GM23338 (cell line): ENCODE measurements at regions not wholly inside any gene's neighbourhood (a gene's known extent, or its start where the extent isn't known, plus 50 kb on each side); places are given as distances from the start of the nearest gene placed in this dataset.

Source experiments
- ATAC-seq: fragments of 200-7000 bp; cut with Tn5 transposase; 3 replicates; pipeline ENCODE4 v1.9.1; 2020
- DNase-seq: peaks from one replicate; pipeline ENCODE4 v3.0.0-alpha.2; 2015; ENCODE audit warnings: low spot score
- H2AFZ ChIP-seq: fragments of 200-600 bp; sonication (generic); 2 replicates; pipeline ENCODE4 v1.8.0; 2016; ENCODE audit warnings: antibody characterized with exemption, mild to moderate bottlenecking, moderate library complexity
- H3F3A ChIP-seq: fragments of 200-600 bp; sonication (generic); replicated peaks from 2 replicates; pipeline ENCODE4 v1.8.0; 2017; ENCODE audit warnings: antibody characterized with exemption, mixed run types, low read depth
- H3K27ac ChIP-seq: fragments of 200-600 bp; sonication (generic); 2 replicates; pipeline ENCODE4 v1.6.1; 2016; ENCODE audit warnings: low read depth
- H3K27me3 ChIP-seq: fragments of 200-600 bp; sonication (generic); 2 replicates; pipeline ENCODE4 v1.8.0; 2016; ENCODE audit warnings: mild to moderate bottlenecking, mixed run types, moderate library complexity; ENCODE audit not compliant: insufficient read depth
- H3K36me3 ChIP-seq: fragments of 200-600 bp; sonication (generic); 2 replicates; pipeline ENCODE4 v1.8.0; 2016; ENCODE audit warnings: mild to moderate bottlenecking; ENCODE audit not compliant: insufficient read depth
- H3K4me1 ChIP-seq: fragments of 200-600 bp; sonication (generic); 2 replicates; pipeline ENCODE4 v1.8.0; 2016; ENCODE audit warnings: mild to moderate bottlenecking, moderate library complexity; ENCODE audit not compliant: insufficient read depth
- H3K4me2 ChIP-seq: fragments of 200-600 bp; sonication (generic); 2 replicates; pipeline ENCODE4 v1.7.1; 2017; ENCODE audit warnings: mixed run types
- H3K4me3 ChIP-seq: fragments of 200-600 bp; sonication (generic); 2 replicates; pipeline ENCODE4 v1.6.1; 2016; ENCODE audit warnings: mixed run types
- H3K79me2 ChIP-seq: fragments of 200-600 bp; sonication (generic); replicated peaks from 2 replicates; pipeline ENCODE4 v1.8.0; 2017; ENCODE audit warnings: mild to moderate bottlenecking; ENCODE audit not compliant: insufficient read depth
- H3K9me2 ChIP-seq: fragments of 200-600 bp; sonication (generic); 2 replicates; pipeline ENCODE4 v1.8.0; 2017; ENCODE audit not compliant: insufficient read depth
- H4K20me1 ChIP-seq: fragments of 200-600 bp; sonication (generic); replicated peaks from 2 replicates; pipeline ENCODE4 v1.8.0; 2017; ENCODE audit warnings: mild to moderate bottlenecking; ENCODE audit not compliant: insufficient read depth
- H3K27ac Mint-ChIP-seq: 2 replicates; pipeline ENCODE4 v1.8.0; 2020; ENCODE audit warnings: inconsistent platforms, mild to moderate bottlenecking, moderate library complexity, mixed read lengths
- H3K27me3 Mint-ChIP-seq: 3 replicates; pipeline ENCODE4 v1.8.0; 2022; ENCODE audit warnings: low read depth, mild to moderate bottlenecking, moderate library complexity, mixed read lengths, inconsistent platforms; ENCODE audit not compliant: insufficient read depth, poor library complexity
- H3K36me3 Mint-ChIP-seq: 3 replicates; pipeline ENCODE4 v1.8.0; 2021; ENCODE audit warnings: low read depth, mild to moderate bottlenecking, inconsistent platforms, moderate library complexity, mixed read lengths
- H3K4me1 Mint-ChIP-seq: 3 replicates; pipeline ENCODE4 v1.8.0; 2020; ENCODE audit warnings: mild to moderate bottlenecking, inconsistent platforms, mixed read lengths
- H3K4me3 Mint-ChIP-seq: 3 replicates; pipeline ENCODE4 v1.8.0; 2021; ENCODE audit warnings: moderate library complexity, mild to moderate bottlenecking, inconsistent platforms, mixed read lengths
- H3K9me3 Mint-ChIP-seq: 3 replicates; pipeline ENCODE4 v1.8.0; 2020; ENCODE audit warnings: moderate library complexity, mild to moderate bottlenecking, inconsistent platforms, mixed read lengths
- CREB1 ChIP-seq: fragments of 250-450 bp; sonication (Bioruptor Pico); IDR thresholded peaks from 2 replicates; pipeline ENCODE4 v1.5.0; 2020; ENCODE audit warnings: low read depth, mild to moderate bottlenecking, moderate library complexity
- CTCF ChIP-seq, 2 experiments: fragments of 200-600 bp in 1 of 2; sonication (generic) in 1 of 2; conservative IDR thresholded peaks; 2 replicates each; pipeline versions ENCODE4 v1.5.1 to v1.6.1; 2016 to 2017; ENCODE audit warnings: antibody characterized with exemption in 2 of 2, low read depth in 2 of 2, mild to moderate bottlenecking in 2 of 2, moderate library complexity in 1 of 2
- ETS1 ChIP-seq: IDR thresholded peaks from 2 replicates; pipeline ENCODE4 v1.6.1; 2016; ENCODE audit warnings: antibody characterized with exemption
- EZH2 ChIP-seq: fragments of 200-600 bp; sonication (generic); IDR thresholded peaks from one replicate; pipeline ENCODE4 v1.8.0; 2017; ENCODE audit warnings: antibody characterized with exemption, mild to moderate bottlenecking, low read depth; ENCODE audit not compliant: unreplicated experiment
- EZH2phosphoT487 ChIP-seq: fragments of 200-600 bp; sonication (generic); IDR thresholded peaks from one replicate; pipeline ENCODE4 v1.8.1; 2018; ENCODE audit warnings: antibody characterized with exemption; ENCODE audit not compliant: unreplicated experiment
- NANOG ChIP-seq: IDR thresholded peaks from 2 replicates; pipeline ENCODE4 v1.6.1; 2016; ENCODE audit warnings: antibody characterized with exemption, borderline replicate concordance
- REST ChIP-seq: IDR thresholded peaks from one replicate; pipeline ENCODE4 v1.6.1; 2018; ENCODE audit warnings: antibody characterized with exemption; ENCODE audit not compliant: unreplicated experiment
- STAT1 ChIP-seq: IDR thresholded peaks from one replicate; pipeline ENCODE4 v1.6.1; 2016; ENCODE audit warnings: antibody characterized with exemption; ENCODE audit not compliant: unreplicated experiment
- ZNF114 ChIP-seq: fragments of 250-450 bp; sonication (Bioruptor Pico); IDR thresholded peaks from 2 replicates; pipeline ENCODE4 v1.5.0; 2020; ENCODE audit warnings: mild to moderate bottlenecking, moderate library complexity
- ZNF331 ChIP-seq: fragments of 250-450 bp; sonication (Bioruptor Pico); IDR thresholded peaks from 2 replicates; pipeline ENCODE4 v1.5.0; 2020; ENCODE audit warnings: low read depth, mild to moderate bottlenecking, moderate library complexity

GRCh38 chr4:20126906-20127305, 124.8 kb upstream of the SLIT2 start:
- Mint-ChIP-seq H3K4me3 (no peak overlapping the region), H3K36me3 (no peaks in the 10 kb centered on the region), H3K9me3 (no peaks in the 10 kb centered on the region), H3K27ac (no peak overlapping the region), H3K4me1 (no peaks in the 10 kb centered on the region), H3K27me3 (no peaks in the 10 kb centered on the region)
- no peak for TF ChIP-seq CREB1 (CRISPR knock-in tag)
- TF ChIP-seq ZNF114 (CRISPR knock-in tag): no peak
- no peak for TF ChIP-seq ZNF331 (CRISPR knock-in tag)
- TF ChIP-seq REST: no peak
- no peak for TF ChIP-seq EZH2
- TF ChIP-seq EZH2phosphoT487: no peak
- no peak for TF ChIP-seq CTCF (conservative IDR thresholded peaks at IDR 0.05; ENCODE audit: low read depth in 2 of 2)
- no peak for TF ChIP-seq STAT1
- no peak for TF ChIP-seq ETS1
- no peak for TF ChIP-seq NANOG
- H3K79me2 ChIP-seq: no peaks in the 10 kb centered on the region
- no peak overlapping the region for H3K4me3 ChIP-seq
- H3K4me2 ChIP-seq: no peak overlapping the region
- no peaks in the 10 kb centered on the region for H3F3A ChIP-seq
- no peak overlapping the region for H2AFZ ChIP-seq
- no peaks in the 10 kb centered on the region for H3K27me3 ChIP-seq
- H4K20me1 ChIP-seq: no peaks in the 10 kb centered on the region
- DNase-seq (no peak), ATAC-seq (no peak)
- H3K4me1 ChIP-seq: no peaks in the 10 kb centered on the region
- no peaks in the 10 kb centered on the region for H3K9me2 ChIP-seq
- no peak overlapping the region for H3K27ac ChIP-seq
- no peaks in the 10 kb centered on the region for H3K36me3 ChIP-seq
